ENCODE measurements at regions not wholly inside any gene's neighbourhood (a gene's known extent, or its start where the extent isn't known, plus 50 kb on each side); places are given as distances from the start of the nearest gene placed in this dataset.
A peak's percentile ranks its signal among the peaks of the same experiment; 100 is the strongest.

GRCh38 chr5:171610686-171611085 lies 174.9 kb upstream of the SMIM23 start:
- TF ChIP-seq CTCF (IDR thresholded peaks at IDR 0.05; ENCODE audit: control extremely low read depth, extremely low read depth) = no peak
- Histone ChIP-seq H3K27ac (ENCODE audit: low read depth in 1 of 2, low read length in 1 of 2) (no peak overlapping the region), H3K27me3 (ENCODE audit: control insufficient read depth in 3 of 3, insufficient read depth in 3 of 3, low read length in 2 of 3) (peaks cover 0 to 2% (median 2%) of the 10 kb centered on the region in 3 donors), H3K4me3 (no peak overlapping the region), H3K9me3 (ENCODE audit: control insufficient read depth in 4 of 4, insufficient read depth in 3 of 4, low read length in 3 of 4) (peaks cover 0 to 4% (median 2%) of the 10 kb centered on the region in 4 donors), H3K36me3 (ENCODE audit: control insufficient read depth in 4 of 4, insufficient read depth in 4 of 4, low read length in 4 of 4) (no peaks in the 10 kb centered on the region), H3K4me1 (ENCODE audit: control insufficient read depth in 5 of 5, insufficient read depth in 5 of 5, low read length in 5 of 5) (peaks cover 0 to 7% (median 0%) of the 10 kb centered on the region in 5 donors), H3K9ac (ENCODE audit: insufficient read depth in 1 of 2, low read length in 2 of 2) (no peak overlapping the region)
- WGBS, 2 donors = 50 to 61% methylated on average over 5 of the region's 5 CpGs
- DNase-seq = no peak
- no peak for ATAC-seq (ENCODE audit: insufficient read depth, low FRiP score)

GRCh38 chr5:171612749-171613148 lies 172.9 kb upstream of the SMIM23 start:
- peaks cover 0 to 9% (median 0%) of the 10 kb centered on the region in 5 donors for H3K4me1 ChIP-seq (ENCODE audit: control insufficient read depth in 5 of 5, insufficient read depth in 5 of 5, low read length in 5 of 5)
- no peak overlapping the region for H3K9ac ChIP-seq (ENCODE audit: insufficient read depth in 1 of 2, low read length in 2 of 2)
- no peak overlapping the region for H3K4me3 ChIP-seq
- no peak for DNase-seq
- no peaks in the 10 kb centered on the region for H3K36me3 ChIP-seq (ENCODE audit: control insufficient read depth in 4 of 4, insufficient read depth in 4 of 4, low read length in 4 of 4)
- 81 to 88% methylated on average over 5 of the region's 5 CpGs for WGBS, 2 donors
- H3K9me3 ChIP-seq (ENCODE audit: control insufficient read depth in 4 of 4, insufficient read depth in 3 of 4, low read length in 3 of 4) = peaks cover 0 to 4% (median 2%) of the 10 kb centered on the region in 4 donors
- peaks cover 0 to 9% (median 2%) of the 10 kb centered on the region in 3 donors for H3K27me3 ChIP-seq (ENCODE audit: control insufficient read depth in 3 of 3, insufficient read depth in 3 of 3, low read length in 2 of 3)
- no peak for TF ChIP-seq CTCF (IDR thresholded peaks at IDR 0.05; ENCODE audit: control extremely low read depth, extremely low read depth)
- no peak for ATAC-seq (ENCODE audit: insufficient read depth, low FRiP score)
- no peak overlapping the region for H3K27ac ChIP-seq (ENCODE audit: low read depth in 1 of 2, low read length in 1 of 2)

GRCh38 chr5:171614511-171614910 lies 171.1 kb upstream of the SMIM23 start:
- H3K36me3 ChIP-seq (ENCODE audit: control insufficient read depth in 4 of 4, insufficient read depth in 4 of 4, low read length in 4 of 4) = no peaks in the 10 kb centered on the region
- no peak for DNase-seq
- no peak for TF ChIP-seq CTCF (IDR thresholded peaks at IDR 0.05; ENCODE audit: control extremely low read depth, extremely low read depth)
- no peak overlapping the region for H3K4me3 ChIP-seq
- no peak overlapping the region for H3K9ac ChIP-seq (ENCODE audit: insufficient read depth in 1 of 2, low read length in 2 of 2)
- H3K4me1 ChIP-seq (ENCODE audit: control insufficient read depth in 5 of 5, insufficient read depth in 5 of 5, low read length in 5 of 5) = peaks cover 0 to 9% (median 0%) of the 10 kb centered on the region in 5 donors
- H3K9me3 ChIP-seq (ENCODE audit: control insufficient read depth in 4 of 4, insufficient read depth in 3 of 4, low read length in 3 of 4) = peaks cover 0 to 4% (median 0%) of the 10 kb centered on the region in 4 donors
- peak; percentile 58 for ATAC-seq (ENCODE audit: insufficient read depth, low FRiP score)
- 76 to 86% methylated on average over 4 to 5 of the region's 5 CpGs for whole genome bisulfite sequencing, 2 donors
- no peak overlapping the region for H3K27ac ChIP-seq (ENCODE audit: low read depth in 1 of 2, low read length in 1 of 2)
- H3K27me3 ChIP-seq (ENCODE audit: control insufficient read depth in 3 of 3, insufficient read depth in 3 of 3, low read length in 2 of 3) = peaks cover 0 to 9% (median 2%) of the 10 kb centered on the region in 3 donors

All from lung (tissue), 11 donors.